Hematopoietic multipotent progenitor cell treated with erythropoietin and hydrocortisone succinate and interleukin-3 and kit ligand, for 15 days (in vitro differentiated cells): ENCODE measurements at regions not wholly inside any gene's neighbourhood (a gene's known extent, or its start where the extent isn't known, plus 50 kb on each side); places are given as distances from the start of the nearest gene placed in this dataset.

Experiments
- DNase-seq: peaks from one replicate; pipeline ENCODE4 v3.0.0-alpha.2; 2015; ENCODE audit warnings: low spot score

GRCh38 chr7:25636168-25636567 lies 407.9 kb upstream of the NPVF start:
- no peak for DNase-seq

GRCh38 chr7:25636871-25637283 lies 408.6 kb upstream of the NPVF start:
- no peak for DNase-seq

GRCh38 chr7:25638068-25638467 lies 409.8 kb upstream of the NPVF start:
- no peak for DNase-seq

GRCh38 chr7:25638590-25639244 lies 410.4 kb upstream of the NPVF start:
- DNase-seq = no peak

- DNase-seq = no peak
Measured at GRCh38 chr7:25642849-25643248, 414.6 kb upstream of the NPVF start.

GRCh38 chr7:25643286-25643685 lies 415.0 kb upstream of the NPVF start:
- no peak for DNase-seq

GRCh38 chr7:25643770-25644394 lies 415.6 kb upstream of the NPVF start:
- no peak for DNase-seq

GRCh38 chr7:25646726-25647413 lies 418.6 kb upstream of the NPVF start:
- DNase-seq = no peak

- no peak for DNase-seq
Measured at GRCh38 chr7:25647872-25648271, 419.6 kb upstream of the NPVF start.

- no peak for DNase-seq
Measured at GRCh38 chr7:25652366-25652765, 424.1 kb upstream of the NPVF start.

GRCh38 chr7:25653384-25653783 lies 425.1 kb upstream of the NPVF start:
- DNase-seq = no peak

GRCh38 chr7:25656071-25656470 lies 427.8 kb upstream of the NPVF start:
- DNase-seq = no peak

- DNase-seq = no peak
Measured at GRCh38 chr7:25656581-25657026, 428.3 kb upstream of the NPVF start.

GRCh38 chr7:25658375-25658774 lies 430.1 kb upstream of the NPVF start:
- DNase-seq = no peak

- no peak for DNase-seq
Measured at GRCh38 chr7:25659841-25660240, 431.6 kb upstream of the NPVF start.

GRCh38 chr7:25662841-25663800 lies 434.8 kb upstream of the NPVF start:
- no peak for DNase-seq

- DNase-seq = peak; percentile 2
Measured at GRCh38 chr7:25663877-25664276, 435.6 kb upstream of the NPVF start.

GRCh38 chr7:25664593-25664992 lies 436.3 kb upstream of the NPVF start:
- DNase-seq = no peak

- DNase-seq = no peak
Measured at GRCh38 chr7:25665374-25665773, 437.1 kb upstream of the NPVF start.

GRCh38 chr7:25665903-25666670 lies 437.8 kb upstream of the NPVF start:
- DNase-seq = no peak

- no peak for DNase-seq
Measured at GRCh38 chr7:25666671-25667060, 438.4 kb upstream of the NPVF start.
